ENCODE measurements at regions not wholly inside any gene's neighbourhood (a gene's known extent, or its start where the extent isn't known, plus 50 kb on each side); places are given as distances from the start of the nearest gene placed in this dataset.

- no peak for TF ChIP-seq POLR2AphosphoS5 (IDR thresholded peaks at IDR 0.05)
- TF ChIP-seq POLR2A (IDR thresholded peaks at IDR 0.05): no peak
These were observed 144.2 kb downstream of the SPRY2 start for GRCh38 chr13:80196756-80197155.

Data from gastroesophageal sphincter (tissue), 2 donors.